SH-SY5Y (cell line): ENCODE measurements at regions not wholly inside any gene's neighbourhood (a gene's known extent, or its start where the extent isn't known, plus 50 kb on each side); places are given as distances from the start of the nearest gene placed in this dataset.

Source experiments
- GATA2 ChIP-seq: IDR thresholded peaks from 2 replicates; pipeline ENCODE4 v1.6.1; 2011; ENCODE audit warnings: mild to moderate bottlenecking, low read depth, low read length
- GATA3 ChIP-seq: IDR thresholded peaks from 2 replicates; pipeline ENCODE4 v1.6.1; 2011; ENCODE audit warnings: low read depth, mild to moderate bottlenecking, low read length, moderate library complexity

DNA sequence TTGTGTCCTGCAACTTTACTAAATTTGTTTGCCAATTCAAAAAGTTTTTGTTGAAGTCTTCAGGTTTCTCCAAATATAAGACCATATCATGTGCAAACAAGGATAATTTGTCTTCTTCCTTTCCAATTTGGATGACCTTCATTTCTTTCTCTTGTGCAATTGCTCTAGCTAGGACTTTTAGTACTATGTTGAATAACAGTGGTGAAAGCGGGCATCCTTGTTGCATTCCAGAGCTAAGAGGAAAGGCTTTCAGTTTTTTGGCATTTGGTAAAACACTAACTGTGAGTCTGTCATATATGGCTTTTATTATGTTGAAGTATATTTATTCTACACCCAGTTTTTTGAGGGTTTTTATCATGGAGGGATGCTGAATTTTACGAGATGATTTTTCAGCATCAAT, 630.0 kb upstream of the ADGRL2 start:
- TF ChIP-seq GATA2 = no peak
- TF ChIP-seq GATA3 = no peak
